HG03064 (cell line): ENCODE measurements at regions not wholly inside any gene's neighbourhood (a gene's known extent, or its start where the extent isn't known, plus 50 kb on each side); places are given as distances from the start of the nearest gene placed in this dataset.
"Not testable (repeated sequence)": the region's sequence is repeated elsewhere in the genome, so short reads cannot be mapped to it uniquely, and the experiment has no call there.

Source experiments
- ATAC-seq: cut with Tn5 transposase; IDR thresholded peaks from one replicate; pipeline ENCODE4 v1.9.1; 2021; ENCODE audit warnings: low read depth; ENCODE audit not compliant: unreplicated experiment

- ATAC-seq = no peak
These were observed 74.7 kb upstream of the DLG1 start for GRCh38 chr3:197373096-197373495.

DNA sequence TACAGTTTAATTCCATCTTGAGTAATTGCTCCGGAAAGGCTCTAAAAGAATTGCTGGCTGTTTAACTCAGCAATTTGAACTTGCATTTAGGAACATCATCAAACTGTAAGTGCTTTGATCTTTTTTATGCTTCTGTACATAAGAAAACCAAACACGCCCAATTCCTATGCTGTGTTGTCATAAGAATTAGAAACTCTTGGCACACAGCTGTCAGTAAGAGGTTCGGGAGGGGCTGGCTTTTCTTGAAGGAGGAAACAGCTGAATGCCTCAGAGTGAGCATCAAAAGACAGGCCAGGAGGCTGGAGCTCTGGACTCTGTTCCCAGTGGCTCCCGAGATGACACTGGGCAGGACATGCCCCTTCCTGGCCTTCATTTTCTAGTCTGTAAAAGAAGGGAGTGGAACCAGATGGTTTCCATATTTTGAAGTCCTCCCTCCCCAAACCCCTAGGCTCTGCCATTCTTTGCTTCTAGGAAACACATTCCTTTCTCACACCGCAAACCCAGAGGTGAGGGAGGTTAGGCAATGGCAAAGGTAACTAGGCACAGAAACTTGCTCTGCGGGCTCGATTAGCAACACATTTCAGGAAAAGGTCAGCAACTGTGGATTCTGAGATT is 73.7 kb upstream of the DLG1 start:
- ATAC-seq = no peak

- ATAC-seq = no peak
These were observed 73.2 kb upstream of the DLG1 start for GRCh38 chr3:197371591-197372046.

DNA sequence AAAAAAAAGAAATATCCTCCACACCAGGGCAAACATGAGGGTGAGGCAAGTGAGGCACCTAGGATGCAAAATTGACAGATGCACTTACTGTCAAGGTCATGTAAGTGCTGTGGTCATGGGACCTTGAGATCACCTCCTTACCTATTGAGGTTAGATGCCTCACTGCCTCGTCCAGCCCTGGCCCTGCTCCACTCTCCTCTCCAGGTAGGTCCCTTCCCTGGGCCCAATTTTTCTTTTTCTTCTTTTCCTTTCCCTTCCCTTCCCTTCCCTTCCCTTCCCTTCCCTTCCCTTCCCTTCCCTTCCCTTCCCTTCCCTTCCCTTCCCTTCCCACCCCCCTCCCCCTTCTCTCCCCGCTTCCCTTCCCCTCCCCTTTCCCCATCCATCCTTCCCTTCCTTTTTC is 71.1 kb upstream of the DLG1 start:
- ATAC-seq = no peak

DNA sequence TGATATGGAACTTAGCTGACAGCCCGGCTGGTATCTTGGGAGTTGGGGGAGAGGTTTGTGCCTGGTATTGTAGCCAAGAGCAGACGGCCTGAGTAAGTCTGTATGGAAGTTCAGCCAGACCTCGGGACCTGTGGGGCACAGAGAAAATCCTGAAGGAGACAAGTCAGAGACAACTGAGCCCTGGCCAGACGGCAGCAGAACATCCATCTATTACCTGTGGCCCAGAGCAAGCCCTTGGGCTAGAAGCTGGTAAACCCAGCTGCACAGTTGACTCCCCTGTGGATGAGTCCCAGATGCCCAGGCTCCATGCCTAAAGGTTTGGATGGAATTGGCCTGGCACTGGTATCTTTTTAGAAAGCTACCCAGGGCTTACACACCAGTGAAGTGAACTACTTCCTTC is 70.4 kb upstream of the DLG1 start:
- no peak for ATAC-seq

GRCh38 chr3:197368330-197368729 is 69.9 kb upstream of the DLG1 start:
- ATAC-seq = no peak

DNA sequence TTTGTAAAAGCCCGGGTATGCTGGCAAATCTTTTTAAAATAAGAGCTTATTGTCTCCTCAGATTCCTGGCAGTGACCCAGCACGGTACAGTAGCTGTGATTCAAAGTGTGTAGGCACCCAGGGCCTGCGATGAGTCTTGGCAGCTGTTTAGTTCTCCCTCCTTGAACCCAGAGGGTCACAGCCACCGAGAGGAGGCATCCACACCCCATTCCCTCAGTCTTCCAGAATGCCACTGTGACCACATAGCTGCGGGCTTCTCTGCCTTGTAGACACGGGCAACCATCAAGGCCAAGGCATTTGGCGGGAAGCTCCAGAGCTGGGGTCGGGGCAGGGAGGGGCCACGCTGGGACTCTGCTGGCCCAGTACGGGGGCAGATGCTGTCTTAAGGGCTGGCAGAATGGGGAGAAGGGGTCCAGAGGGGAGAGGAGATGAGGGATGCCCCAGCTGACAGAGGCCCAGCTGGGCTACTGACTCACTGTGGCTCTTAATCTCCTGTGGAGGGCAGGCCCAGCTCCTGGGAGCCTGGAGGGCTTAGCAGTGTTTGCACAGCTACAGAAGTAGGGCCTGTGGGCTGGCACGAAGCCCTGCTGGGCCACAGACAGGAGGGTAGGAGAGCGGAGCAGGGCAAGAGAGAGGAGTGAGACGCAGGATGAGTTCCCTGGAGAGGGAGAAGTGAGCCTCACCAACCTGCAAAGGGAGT is 68.8 kb upstream of the DLG1 start:
- no peak for ATAC-seq

DNA sequence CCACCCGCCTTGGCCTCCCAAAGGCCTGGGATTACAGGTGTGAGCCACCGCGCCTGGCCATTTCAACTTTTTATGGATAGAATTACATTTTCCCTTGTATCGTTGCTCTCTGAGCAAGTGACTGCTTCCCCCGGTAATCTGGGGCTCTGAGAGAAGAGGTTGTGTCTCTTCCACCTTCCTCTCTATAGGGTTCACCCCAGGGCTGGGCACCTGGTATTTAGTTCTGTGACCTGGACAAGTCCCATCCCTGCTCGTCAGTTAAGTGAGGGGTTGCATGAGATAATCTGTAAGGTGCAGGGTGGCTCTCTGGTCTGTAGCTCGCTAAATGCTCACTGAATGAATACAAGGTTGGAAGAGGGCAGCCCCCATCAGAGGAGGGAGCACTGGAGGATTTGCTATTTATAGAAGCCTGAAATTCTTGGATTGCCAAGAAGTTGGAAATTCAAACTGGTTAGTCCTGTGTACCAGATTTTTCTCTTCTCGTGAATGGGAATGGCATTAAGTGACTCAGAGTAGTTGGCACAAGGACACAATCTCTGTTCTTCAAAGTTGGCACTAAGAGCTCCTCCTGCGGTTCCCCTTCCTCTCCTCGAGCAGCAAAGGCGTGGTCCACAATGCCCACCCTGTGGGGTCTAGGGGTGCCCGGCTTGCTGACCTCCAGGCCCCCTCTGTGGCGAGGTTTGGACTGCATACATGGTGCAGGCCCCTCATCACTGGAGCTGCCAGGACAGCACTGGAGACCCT is 68.1 kb upstream of the DLG1 start:
- no peak for ATAC-seq

DNA sequence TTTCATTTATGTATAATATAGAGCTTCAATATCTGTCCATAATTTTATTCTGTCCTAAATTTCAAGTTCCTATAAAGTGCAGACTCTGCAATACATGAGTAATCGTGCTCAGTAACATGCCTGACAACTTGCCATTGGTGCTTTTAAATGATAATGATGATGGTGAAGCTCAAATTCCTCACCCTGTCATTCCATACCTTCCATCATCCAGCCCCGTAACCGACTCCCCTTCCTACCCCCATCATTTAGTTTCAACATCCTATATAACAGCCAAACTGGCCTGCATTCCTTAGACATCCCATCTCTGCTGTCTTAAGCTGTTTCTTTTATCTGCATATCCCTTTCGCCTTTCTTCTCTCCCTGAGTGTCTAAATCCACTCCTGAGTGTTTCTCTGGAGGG is 67.2 kb upstream of the DLG1 start:
- no peak for ATAC-seq

DNA sequence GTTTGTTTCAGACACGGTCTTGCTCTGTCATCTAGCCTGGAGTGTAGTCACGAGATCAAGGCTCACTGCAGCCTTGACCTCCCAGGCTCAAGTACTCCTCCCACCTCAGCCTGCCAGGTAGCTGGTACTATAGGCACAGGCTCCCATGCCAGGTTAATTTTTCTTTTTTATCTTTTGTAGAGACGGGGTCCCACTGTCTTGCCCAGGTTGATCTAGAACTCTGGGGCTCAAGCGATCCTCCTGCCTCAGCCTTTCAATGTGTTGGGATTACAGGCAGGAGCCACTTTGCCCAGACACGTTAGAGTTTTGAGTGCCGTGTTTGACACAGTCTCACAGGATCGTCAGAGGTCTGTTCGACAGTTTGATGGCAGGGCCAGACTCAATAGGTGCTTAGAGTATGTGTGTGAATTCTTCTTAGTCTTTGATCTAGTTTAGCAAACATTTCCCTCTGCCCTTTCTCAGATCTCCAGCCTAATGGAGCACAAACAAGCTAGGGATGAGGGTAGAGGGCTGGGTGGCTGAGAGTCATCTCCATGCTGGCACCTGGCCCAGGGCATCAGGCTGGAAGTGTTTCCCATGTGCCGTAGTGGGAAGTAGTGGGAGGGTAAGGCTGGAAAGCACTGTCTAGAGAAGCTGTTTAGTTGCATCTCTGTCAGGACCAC is 66.1 kb upstream of the DLG1 start:
- ATAC-seq = no peak

DNA sequence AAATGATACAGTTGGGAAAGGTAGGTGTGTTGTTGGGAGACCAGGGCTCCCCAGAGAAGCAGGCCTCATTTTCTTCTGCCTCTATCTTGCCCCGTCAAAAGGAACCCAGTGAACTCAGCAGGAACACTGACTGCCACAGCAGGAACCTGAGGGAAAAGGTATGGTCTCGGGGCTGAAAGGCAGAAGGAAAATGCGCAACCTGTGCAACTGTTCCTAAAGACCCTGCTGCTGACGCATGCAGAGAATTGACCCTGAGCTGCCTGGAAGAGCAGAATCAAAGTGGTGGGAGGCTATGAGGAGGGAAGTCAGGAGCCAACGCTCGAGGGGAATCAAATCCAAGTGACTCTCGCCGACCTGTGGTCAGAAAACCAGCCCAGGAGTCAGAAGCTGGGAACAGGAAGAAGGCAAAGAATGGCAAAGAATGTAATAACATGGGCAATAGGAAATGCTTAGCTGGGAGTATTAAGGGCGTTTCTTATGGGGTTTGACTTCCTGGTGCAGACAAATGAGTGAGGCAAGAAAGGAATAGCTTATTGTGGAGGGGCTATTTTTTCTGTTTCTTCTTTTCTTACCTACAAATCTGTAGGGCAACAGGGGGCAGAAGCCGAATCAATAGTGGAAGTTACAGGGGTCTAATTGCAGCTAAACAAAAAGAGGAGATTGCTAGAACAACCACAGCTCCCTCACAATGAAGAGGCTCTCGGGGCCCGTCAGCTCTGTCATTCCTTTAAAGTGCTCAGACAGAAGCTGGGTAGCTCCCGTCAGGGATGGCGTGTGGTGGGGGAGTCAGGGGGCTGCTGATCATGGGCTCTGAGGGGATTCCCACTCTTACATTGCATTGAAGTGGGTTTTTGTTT is 65.4 kb upstream of the DLG1 start:
- ATAC-seq = no peak

DNA sequence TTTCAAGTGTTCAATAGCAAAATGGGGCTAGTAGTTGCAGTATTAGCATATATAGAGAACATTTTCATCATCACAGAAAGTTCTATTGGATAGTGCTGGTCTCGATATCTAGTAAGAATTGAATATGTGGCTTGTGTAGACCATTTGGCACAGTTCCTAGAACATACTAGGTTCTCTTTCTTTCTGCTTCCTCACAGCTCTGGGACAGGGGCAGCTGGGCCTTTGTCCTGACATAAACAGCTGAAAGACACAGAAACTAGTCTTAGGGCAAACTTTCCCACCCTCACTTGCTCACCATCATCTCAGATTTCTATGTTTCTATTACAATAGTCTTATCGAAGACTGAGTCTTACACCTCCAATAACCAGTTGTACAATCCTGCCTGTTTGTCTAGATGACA is 63.7 kb upstream of the DLG1 start:
- ATAC-seq = no peak

DNA sequence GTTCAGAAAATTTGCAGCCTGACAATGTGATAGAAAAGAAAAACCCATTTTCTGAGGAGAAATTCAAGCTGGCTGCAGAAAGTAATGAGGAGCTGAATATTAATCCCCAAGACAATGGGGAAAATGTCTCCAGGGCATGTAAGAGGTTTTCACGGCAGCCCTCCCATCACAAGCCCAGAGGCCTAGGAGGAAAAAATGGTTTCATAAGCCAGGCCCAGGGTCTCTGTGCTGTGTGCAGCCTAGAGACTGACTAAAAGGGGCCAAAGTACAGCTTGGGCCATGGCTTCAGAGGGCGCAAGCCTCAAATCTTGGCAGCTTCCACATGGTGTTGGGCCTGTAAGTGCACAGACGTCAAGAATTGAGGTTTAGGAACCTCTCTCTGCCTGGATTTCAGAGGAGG is 61.7 kb upstream of the DLG1 start:
- ATAC-seq = not testable (repeated sequence)

DNA sequence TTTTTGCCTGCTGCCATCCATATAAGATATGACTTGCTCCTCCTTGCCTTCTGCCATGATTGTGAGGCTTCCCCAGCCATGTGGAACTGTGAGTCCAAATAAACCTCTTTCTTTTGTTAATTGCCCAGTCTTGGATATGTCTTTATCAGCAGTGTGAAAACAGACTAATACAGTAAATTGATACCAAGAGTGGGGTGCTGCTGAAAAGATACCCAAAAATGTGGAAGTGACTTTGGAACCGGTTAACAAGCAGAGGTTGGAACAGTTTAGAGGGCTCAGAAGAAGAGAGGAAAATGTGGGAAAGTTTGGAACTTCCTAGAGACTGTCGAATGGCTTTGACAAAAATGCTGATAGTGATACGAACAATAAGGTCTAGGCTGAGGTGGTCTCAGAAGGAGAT is 61.1 kb upstream of the DLG1 start:
- not testable (repeated sequence) for ATAC-seq

DNA sequence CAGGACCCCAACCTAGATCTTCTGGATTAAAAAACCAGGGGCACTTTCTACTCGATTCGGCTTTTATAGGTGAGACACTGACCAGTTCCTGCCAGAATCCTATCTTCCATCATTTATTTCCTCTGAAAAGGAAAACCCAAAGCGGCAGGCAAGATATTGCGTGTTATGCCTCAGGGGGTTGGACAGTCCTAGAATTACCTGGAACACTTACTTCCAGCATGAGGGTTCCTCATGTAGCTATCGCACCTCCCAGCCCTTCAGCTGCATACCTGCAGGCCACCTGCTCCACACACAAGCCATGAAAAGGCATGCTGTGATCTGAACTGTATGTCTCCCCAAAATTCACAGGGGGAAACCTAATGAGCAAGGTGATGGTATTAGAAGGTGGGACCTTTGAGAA is 58.3 kb upstream of the DLG1 start:
- ATAC-seq = no peak

GRCh38 chr3:197356275-197356674 is 57.9 kb upstream of the DLG1 start:
- no peak for ATAC-seq

GRCh38 chr3:197355713-197356112 is 57.3 kb upstream of the DLG1 start:
- no peak for ATAC-seq

- ATAC-seq = no peak
These were observed 56.2 kb upstream of the DLG1 start for GRCh38 chr3:197354568-197355001.

- no peak for ATAC-seq
These were observed 55.6 kb upstream of the DLG1 start for GRCh38 chr3:197353867-197354567.
